ENCODE measurements at regions not wholly inside any gene's neighbourhood (a gene's known extent, or its start where the extent isn't known, plus 50 kb on each side); places are given as distances from the start of the nearest gene placed in this dataset.

GRCh38 chr4:158074851-158075250 is 98.0 kb downstream of the GASK1B start:
- no peak for DNase-seq (ENCODE audit: low read depth)
- no peak for TF ChIP-seq CTCF (IDR thresholded peaks at IDR 0.05; ENCODE audit: control insufficient read depth, extremely low read depth, insufficient read depth)
- H3K4me3 ChIP-seq (ENCODE audit: low read depth, low read length), result no peak overlapping the region

DNA sequence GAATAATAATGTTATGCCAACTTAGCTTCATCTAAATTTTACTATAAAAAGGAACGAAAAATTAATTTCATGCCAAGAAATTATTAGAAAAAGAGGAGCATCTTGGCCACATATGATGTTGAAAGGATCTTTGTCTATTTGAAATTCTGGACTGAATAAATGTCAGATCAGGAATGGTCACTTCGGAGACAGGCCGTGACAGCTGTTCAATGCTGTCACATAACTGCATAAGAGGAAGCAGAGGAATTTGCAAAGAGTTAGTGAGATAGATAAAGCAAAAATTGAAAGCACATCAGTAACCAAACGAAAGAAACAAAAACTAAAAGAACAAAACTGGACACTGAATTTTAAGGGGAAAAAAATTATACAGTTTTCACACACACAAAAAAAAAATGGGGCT is 100.9 kb downstream of the GASK1B start:
- no peak for TF ChIP-seq CTCF (IDR thresholded peaks at IDR 0.05; ENCODE audit: control insufficient read depth, extremely low read depth, insufficient read depth)
- DNase-seq (ENCODE audit: low read depth), result no peak
- H3K4me3 ChIP-seq (ENCODE audit: low read depth, low read length), result no peak overlapping the region

DNA sequence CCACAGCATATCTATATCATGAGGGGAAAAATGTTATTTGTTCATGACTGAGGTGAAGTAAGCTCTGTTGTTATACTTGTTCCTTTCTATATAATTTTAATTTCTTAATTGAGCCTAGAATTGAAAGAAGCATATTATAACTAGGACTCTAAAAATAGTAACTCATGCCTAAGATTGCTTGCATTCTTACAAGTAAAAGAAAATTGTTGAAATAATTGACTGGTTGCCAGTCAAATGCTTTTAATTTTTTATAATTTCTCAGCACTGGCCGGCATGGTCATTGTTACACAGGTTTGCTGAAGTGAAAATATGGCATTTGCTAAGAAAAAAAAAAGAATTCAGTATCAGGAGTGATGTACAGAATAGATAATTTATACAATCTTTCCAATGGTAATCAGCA is 104.8 kb downstream of the GASK1B start:
- no peak overlapping the region for H3K4me3 ChIP-seq (ENCODE audit: low read depth, low read length)
- no peak for DNase-seq (ENCODE audit: low read depth)
- no peak for TF ChIP-seq CTCF (IDR thresholded peaks at IDR 0.05; ENCODE audit: control insufficient read depth, extremely low read depth, insufficient read depth)

DNA sequence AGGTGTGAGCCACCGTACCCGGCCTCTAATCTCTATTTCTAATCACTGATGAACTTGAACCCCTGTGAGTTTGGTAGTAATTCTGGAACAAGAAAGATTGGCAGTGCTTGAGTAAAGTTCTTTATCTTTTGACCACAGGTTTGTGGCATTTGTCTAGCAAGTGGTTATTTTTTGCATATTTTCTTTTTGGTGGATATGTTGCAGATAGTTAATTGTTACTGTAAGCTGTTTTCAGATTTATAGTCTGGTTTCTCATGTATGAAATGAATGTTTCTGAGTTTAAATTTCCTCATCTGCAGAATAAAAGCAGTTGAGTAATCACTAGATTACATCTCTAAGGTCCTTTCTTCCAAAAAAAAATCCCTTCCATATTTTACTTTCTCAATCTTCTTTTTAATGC is 105.2 kb downstream of the GASK1B start:
- no peak for DNase-seq (ENCODE audit: low read depth)
- no peak overlapping the region for H3K4me3 ChIP-seq (ENCODE audit: low read depth, low read length)
- TF ChIP-seq CTCF (IDR thresholded peaks at IDR 0.05; ENCODE audit: control insufficient read depth, extremely low read depth, insufficient read depth), result no peak

- TF ChIP-seq CTCF (IDR thresholded peaks at IDR 0.05; ENCODE audit: control insufficient read depth, extremely low read depth, insufficient read depth), result no peak
- H3K4me3 ChIP-seq (ENCODE audit: low read depth, low read length), result no peak overlapping the region
- DNase-seq (ENCODE audit: low read depth), result no peak
Measured at GRCh38 chr4:158065603-158066002, 107.2 kb downstream of the GASK1B start.

GRCh38 chr4:158065176-158065575 is 107.6 kb downstream of the GASK1B start:
- TF ChIP-seq CTCF (IDR thresholded peaks at IDR 0.05; ENCODE audit: control insufficient read depth, extremely low read depth, insufficient read depth), result no peak
- no peak for DNase-seq (ENCODE audit: low read depth)
- H3K4me3 ChIP-seq (ENCODE audit: low read depth, low read length), result no peak overlapping the region

DNA sequence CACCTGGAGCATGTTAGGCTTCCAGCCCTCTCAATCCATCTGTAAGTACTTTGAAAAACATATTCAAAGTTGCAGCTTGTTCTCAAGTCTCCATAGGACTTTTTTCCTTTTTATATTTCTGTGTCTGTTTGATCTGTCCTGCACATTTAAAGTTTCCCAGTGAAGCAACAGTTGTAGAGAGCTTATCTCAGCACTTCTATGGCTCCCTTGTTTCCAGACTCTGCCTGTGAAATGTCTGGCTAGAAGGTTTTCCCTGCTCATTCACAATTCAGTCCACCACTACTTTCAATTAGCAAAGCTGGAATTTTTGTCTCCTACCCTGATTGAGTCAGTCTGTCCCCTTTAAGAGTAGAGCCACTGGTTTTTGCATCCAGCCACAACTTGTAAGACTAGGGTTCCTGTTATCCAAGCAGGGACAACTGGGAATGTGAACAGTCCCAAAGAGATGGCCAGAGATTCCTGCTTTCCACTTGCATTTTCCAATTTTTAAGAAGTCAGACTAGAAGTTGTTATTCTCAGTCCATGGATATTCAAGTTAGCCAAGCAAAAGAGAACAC is 116.1 kb downstream of the GASK1B start:
- no peak for DNase-seq (ENCODE audit: low read depth)
- no peak for TF ChIP-seq CTCF (IDR thresholded peaks at IDR 0.05; ENCODE audit: control insufficient read depth, extremely low read depth, insufficient read depth)
- H3K4me3 ChIP-seq (ENCODE audit: low read depth, low read length), result no peak overlapping the region
